HFFc6 (cell line): ENCODE measurements at regions not wholly inside any gene's neighbourhood (a gene's known extent, or its start where the extent isn't known, plus 50 kb on each side); places are given as distances from the start of the nearest gene placed in this dataset.
"Not testable (repeated sequence)": the region's sequence is repeated elsewhere in the genome, so short reads cannot be mapped to it uniquely, and the experiment has no call there.

ENCODE experiments used
- DNase-seq: peaks from one replicate; pipeline ENCODE4 v3.0.0-alpha.2; 2018
- H3K27ac Mint-ChIP-seq: 2 replicates; pipeline ENCODE4 v1.8.0; 2020; ENCODE audit warnings: mild to moderate bottlenecking, mixed read lengths
- H3K27me3 Mint-ChIP-seq: 2 replicates; pipeline ENCODE4 v1.8.0; 2021; ENCODE audit warnings: mild to moderate bottlenecking, moderate library complexity, mixed read lengths; ENCODE audit not compliant: insufficient read depth
- H3K36me3 Mint-ChIP-seq: 2 replicates; pipeline ENCODE4 v1.8.0; 2021; ENCODE audit warnings: low read depth, mixed read lengths
- H3K4me1 Mint-ChIP-seq: 2 replicates; pipeline ENCODE4 v1.8.0; 2020; ENCODE audit warnings: low read depth, mixed read lengths
- H3K4me3 Mint-ChIP-seq: 2 replicates; pipeline ENCODE4 v1.8.0; 2020; ENCODE audit warnings: mild to moderate bottlenecking, moderate library complexity, mixed read lengths
- H3K9me3 Mint-ChIP-seq: 2 replicates; pipeline ENCODE4 v1.8.0; 2020; ENCODE audit warnings: mild to moderate bottlenecking, mixed read lengths
- CTCF ChIP-seq: fragments of 200-600 bp; sonication (generic); IDR thresholded peaks from 2 replicates; pipeline ENCODE4 v1.5.0; 2021; ENCODE audit warnings: antibody characterized with exemption, mild to moderate bottlenecking

DNA sequence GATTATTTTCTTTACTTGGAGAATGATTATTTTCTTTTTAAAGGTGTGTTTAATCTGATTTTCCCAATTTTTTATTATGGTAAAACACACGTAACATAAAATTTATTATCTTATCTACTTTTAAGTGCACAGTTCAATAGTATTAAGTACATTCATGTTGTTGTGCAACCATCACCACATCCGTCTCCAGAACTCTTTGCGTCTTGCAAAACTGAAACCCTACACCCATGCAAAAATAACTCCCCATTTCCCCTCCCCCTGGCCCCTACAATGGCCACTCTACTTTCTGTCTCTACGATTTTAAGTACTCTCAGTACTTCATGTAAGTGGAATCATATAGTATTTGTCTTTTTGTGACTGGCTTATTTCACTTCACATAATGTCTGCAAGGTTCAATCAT lies 230.7 kb downstream of the SATB1 start:
- H3K4me1 Mint-ChIP-seq: peaks cover 8% of the 10 kb centered on the region
- H3K36me3 Mint-ChIP-seq: peaks cover 5% of the 10 kb centered on the region; the same call in 1 of the 2 replicates
- H3K4me3 Mint-ChIP-seq: peak overlapping the region; percentile 45; the same call in 1 of the 2 replicates
- H3K27ac Mint-ChIP-seq: no peak overlapping the region
- TF ChIP-seq CTCF: no peak
- peaks cover 17% of the 10 kb centered on the region for H3K9me3 Mint-ChIP-seq
- H3K27me3 Mint-ChIP-seq: peaks cover 3% of the 10 kb centered on the region; the same call in 1 of the 2 replicates
- no peak for DNase-seq

- H3K9me3 Mint-ChIP-seq: no peaks in the 10 kb centered on the region
- H3K4me3 Mint-ChIP-seq: no peak overlapping the region
- H3K27ac Mint-ChIP-seq: no peak overlapping the region
- no peak for DNase-seq
- H3K36me3 Mint-ChIP-seq: no peaks in the 10 kb centered on the region
- TF ChIP-seq CTCF: no peak
- H3K27me3 Mint-ChIP-seq: no peaks in the 10 kb centered on the region
- peaks cover 15% of the 10 kb centered on the region for H3K4me1 Mint-ChIP-seq
These were observed 234.5 kb downstream of the SATB1 start for GRCh38 chr3:18190646-18191045.

DNA sequence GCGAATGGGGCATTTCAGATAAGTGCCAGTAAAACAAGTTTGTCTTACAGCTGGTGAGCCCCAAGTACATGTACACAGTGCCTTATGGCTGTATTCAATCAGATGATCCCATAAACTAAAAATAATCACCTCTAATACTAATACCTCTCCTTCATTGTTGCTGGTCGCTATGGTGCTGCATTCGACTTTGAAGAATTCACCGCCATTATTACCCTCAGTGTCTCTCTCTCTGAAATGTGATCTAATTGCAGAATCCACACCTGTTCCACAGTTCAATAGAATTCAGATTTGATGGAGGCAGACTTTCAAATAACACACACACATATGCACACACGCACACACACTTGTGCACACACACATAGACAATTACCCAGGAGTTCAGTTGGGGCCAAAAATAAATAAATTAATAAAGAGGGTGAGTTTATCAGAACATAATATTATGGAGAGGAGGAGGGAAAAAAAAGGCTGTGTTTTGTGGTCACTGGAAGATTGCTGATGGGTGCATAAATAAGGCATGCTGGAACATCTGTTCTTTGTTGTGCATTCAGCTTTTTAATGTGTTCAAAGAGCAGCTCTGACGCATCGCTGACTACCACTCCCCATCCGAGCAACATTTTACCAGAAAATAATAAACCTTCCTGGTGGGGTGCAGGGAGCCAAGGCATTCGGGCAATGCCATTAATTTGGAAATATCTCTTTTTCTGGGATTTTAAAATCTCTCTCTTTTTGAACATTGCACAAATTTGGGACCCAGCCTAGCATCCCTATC lies 235.7 kb downstream of the SATB1 start:
- no peak for TF ChIP-seq CTCF
- DNase-seq: peak; percentile 30
- H3K27ac Mint-ChIP-seq: no peak overlapping the region
- H3K9me3 Mint-ChIP-seq: no peaks in the 10 kb centered on the region
- H3K4me3 Mint-ChIP-seq: no peak overlapping the region
- H3K4me1 Mint-ChIP-seq: peaks cover 15% of the 10 kb centered on the region
- no peaks in the 10 kb centered on the region for H3K36me3 Mint-ChIP-seq
- no peaks in the 10 kb centered on the region for H3K27me3 Mint-ChIP-seq

GRCh38 chr3:18188491-18188890 lies 236.6 kb downstream of the SATB1 start:
- H3K27ac Mint-ChIP-seq: no peak overlapping the region
- no peak overlapping the region for H3K4me3 Mint-ChIP-seq
- no peak for TF ChIP-seq CTCF
- no peaks in the 10 kb centered on the region for H3K36me3 Mint-ChIP-seq
- peaks cover 15% of the 10 kb centered on the region for H3K4me1 Mint-ChIP-seq
- no peak for DNase-seq
- H3K9me3 Mint-ChIP-seq: no peaks in the 10 kb centered on the region
- H3K27me3 Mint-ChIP-seq: no peaks in the 10 kb centered on the region

DNA sequence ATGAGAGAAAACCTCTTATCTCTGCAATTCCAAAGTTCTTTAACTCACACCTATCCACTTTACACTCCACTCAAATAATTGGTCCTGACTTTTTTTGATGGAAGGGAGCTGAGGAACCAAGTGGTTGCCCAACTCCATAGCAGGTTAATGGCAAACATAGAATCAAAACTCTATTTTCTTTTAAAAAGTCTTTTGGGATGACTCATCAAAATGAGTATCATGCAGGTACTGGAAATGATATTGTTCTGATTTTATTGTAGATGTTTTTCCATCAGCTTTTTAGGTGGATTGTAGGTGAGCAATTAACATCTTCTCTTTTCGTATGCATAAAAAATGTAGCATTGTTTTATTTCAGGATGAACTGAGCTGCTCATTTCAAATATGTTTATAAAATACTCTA lies 239.5 kb downstream of the SATB1 start:
- Mint-ChIP-seq H3K9me3 (no peaks in the 10 kb centered on the region), H3K36me3 (no peaks in the 10 kb centered on the region), H3K27ac (no peak overlapping the region), H3K4me1 (peaks cover 15% of the 10 kb centered on the region), H3K4me3 (no peak overlapping the region), H3K27me3 (no peaks in the 10 kb centered on the region)
- no peak for TF ChIP-seq CTCF
- DNase-seq: no peak

DNA sequence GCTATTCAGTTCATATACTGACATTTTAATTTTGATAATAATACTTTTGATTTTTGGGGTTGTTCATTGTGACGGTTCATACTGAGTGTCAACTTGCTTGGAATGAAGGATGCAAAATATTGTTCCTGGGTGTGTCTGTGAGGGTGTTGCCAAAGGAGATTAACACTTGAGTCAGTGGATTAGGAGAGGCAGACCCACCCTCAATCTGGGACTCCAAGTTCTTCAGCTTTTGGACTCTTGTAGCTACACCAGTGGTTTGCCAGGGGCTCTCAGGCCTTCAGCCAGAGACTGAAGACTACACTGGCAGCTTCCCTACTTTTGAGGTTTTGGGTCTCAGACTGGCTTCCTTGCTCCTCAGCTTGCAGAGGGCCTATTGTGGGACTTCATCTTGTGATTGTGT lies 242.2 kb downstream of the SATB1 start:
- not testable (repeated sequence) for DNase-seq, H3K27me3 Mint-ChIP-seq, H3K4me3 Mint-ChIP-seq, H3K36me3 Mint-ChIP-seq, H3K27ac Mint-ChIP-seq, H3K9me3 Mint-ChIP-seq, H3K4me1 Mint-ChIP-seq
